ENCODE measurements at regions not wholly inside any gene's neighbourhood (a gene's known extent, or its start where the extent isn't known, plus 50 kb on each side); places are given as distances from the start of the nearest gene placed in this dataset.

DNA sequence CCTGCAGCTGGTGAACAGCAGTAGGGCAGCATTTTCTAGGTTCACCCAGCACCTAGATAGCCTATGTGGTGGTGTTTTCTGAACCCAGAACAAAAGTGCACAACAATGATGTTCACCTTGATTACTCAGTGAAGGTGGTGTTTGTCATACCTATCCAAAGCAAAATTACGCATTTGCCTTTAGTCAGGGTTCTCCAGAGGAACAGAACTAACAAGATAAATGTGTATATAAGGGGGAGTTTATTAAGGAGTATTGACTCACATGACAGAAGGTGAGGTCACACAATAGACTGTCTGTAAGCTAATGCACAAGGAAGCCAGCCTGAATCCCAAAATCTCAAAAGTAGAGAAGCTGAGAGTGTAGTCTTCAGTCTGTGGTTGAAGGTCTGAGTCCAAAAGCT, 85.9 kb upstream of the NLGN4Y start (continued):
- TF ChIP-seq, protein P1, sequence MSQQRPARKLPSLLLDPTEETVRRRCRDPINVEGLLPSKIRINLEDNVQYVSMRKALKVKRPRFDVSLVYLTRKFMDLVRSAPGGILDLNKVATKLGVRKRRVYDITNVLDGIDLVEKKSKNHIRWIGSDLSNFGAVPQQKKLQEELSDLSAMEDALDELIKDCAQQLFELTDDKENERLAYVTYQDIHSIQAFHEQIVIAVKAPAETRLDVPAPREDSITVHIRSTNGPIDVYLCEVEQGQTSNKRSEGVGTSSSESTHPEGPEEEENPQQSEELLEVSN (IDR thresholded peaks at IDR 0.05), result no peak
